Activated T-helper 1 cell treated with anti-CD3 and anti-CD28 coated beads, Interleukin-12 subunit alpha, Interleukin-12 subunit beta, Interleukin-2, Interleukin-4 antibody, amounts not matched to agents 30 ng/mL and 10 ng/mL and 1 ng/mL, durations not matched to agents 14 hours and 24 hours and 36 hours (primary cell): ENCODE measurements at regions not wholly inside any gene's neighbourhood (a gene's known extent, or its start where the extent isn't known, plus 50 kb on each side); places are given as distances from the start of the nearest gene placed in this dataset.

ENCODE experiments used
- DNase-seq: peaks from one replicate; pipeline ENCODE4 v3.0.0; 2021; ENCODE audit warnings: low spot score
- H3K27ac Mint-ChIP-seq: one replicate; pipeline ENCODE4 v1.8.0; 2021; ENCODE audit warnings: mild to moderate bottlenecking, mixed read lengths
- H3K27me3 Mint-ChIP-seq: one replicate; pipeline ENCODE4 v1.8.0; 2022; ENCODE audit warnings: mild to moderate bottlenecking, moderate library complexity, mixed read lengths; ENCODE audit not compliant: insufficient read depth
- H3K36me3 Mint-ChIP-seq: one replicate; pipeline ENCODE4 v1.8.0; 2021; ENCODE audit warnings: low read depth, mixed read lengths
- H3K4me1 Mint-ChIP-seq: one replicate; pipeline ENCODE4 v1.8.0; 2021; ENCODE audit warnings: low read depth, mixed read lengths
- H3K4me3 Mint-ChIP-seq: one replicate; pipeline ENCODE4 v1.8.0; 2021; ENCODE audit warnings: mild to moderate bottlenecking, moderate library complexity, mixed read lengths
- H3K9me3 Mint-ChIP-seq: one replicate; pipeline ENCODE4 v1.8.0; 2021; ENCODE audit warnings: mixed read lengths
- intact Hi-C: fragments of 100-400 bp; cut with micrococcal nuclease; formaldehyde crosslinking; loops from one replicate; pipeline ENCODE4 v1.15.1; 2024

DNA sequence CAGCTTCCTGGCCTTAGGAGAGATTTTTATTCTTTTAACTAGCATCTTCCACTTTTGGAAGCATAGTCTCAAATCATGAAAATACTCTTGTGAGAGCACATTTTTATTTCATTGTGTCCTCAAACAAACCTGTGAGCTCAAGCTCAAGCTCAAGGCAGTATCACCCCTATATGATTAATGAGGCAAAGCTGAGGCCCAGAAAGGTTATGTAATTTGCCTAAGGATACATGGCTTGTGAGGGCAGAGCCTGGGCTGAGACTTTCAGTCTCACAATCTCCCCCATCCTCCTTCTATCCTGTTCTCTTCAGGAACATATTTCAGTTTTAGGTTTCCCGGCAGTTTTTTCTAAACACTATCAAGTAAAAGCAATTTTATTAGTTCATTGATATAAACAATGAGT is 359.5 kb downstream of the PTEN start:
- Mint-ChIP-seq H3K36me3 (peaks cover 5% of the 10 kb centered on the region), H3K4me1 (no peaks in the 10 kb centered on the region), H3K27ac (no peak overlapping the region), H3K9me3 (no peaks in the 10 kb centered on the region), H3K27me3 (peaks cover 9% of the 10 kb centered on the region), H3K4me3 (no peak overlapping the region)
- intact Hi-C loops: no loop called here
- no peak for DNase-seq
